ENCODE measurements at regions not wholly inside any gene's neighbourhood (a gene's known extent, or its start where the extent isn't known, plus 50 kb on each side); places are given as distances from the start of the nearest gene placed in this dataset.

DNA sequence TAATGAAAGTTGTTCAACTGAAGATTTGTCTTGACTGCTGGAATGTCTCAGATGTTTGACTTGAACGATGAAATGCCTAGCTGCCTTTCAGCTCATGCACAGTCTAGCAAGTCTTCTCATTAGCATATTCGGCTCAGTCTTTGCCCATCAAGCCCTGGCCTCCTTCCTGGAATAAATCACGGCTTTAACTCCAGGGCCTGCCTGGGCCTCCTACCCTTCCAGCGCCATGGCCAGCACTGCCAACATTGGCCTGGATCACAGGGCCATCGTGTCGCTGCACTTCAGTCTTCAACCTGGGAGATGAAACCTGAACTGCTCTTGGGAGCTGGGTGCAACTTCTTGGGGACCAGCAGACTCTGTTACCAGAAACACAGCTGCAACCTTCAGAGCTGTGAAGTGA lies 126.7 kb upstream of the TMEM260 start:
- TF ChIP-seq ZFX (IDR thresholded peaks at IDR 0.05; ENCODE audit: borderline replicate concordance) (no peak), CTCF (IDR thresholded peaks at IDR 0.05) (no peak)
